Pancreas (tissue), 10 donors: ENCODE measurements at regions not wholly inside any gene's neighbourhood (a gene's known extent, or its start where the extent isn't known, plus 50 kb on each side); places are given as distances from the start of the nearest gene placed in this dataset.

Experiments used
- ATAC-seq, 4 donors: fragments of 200-7000 bp; cut with Tn5 transposase; one replicate each; pipeline versions ENCODE4 v1.8.0 to v1.9.1; 2020; ENCODE audit warnings: mild to moderate bottlenecking in 4 of 4, moderate library complexity in 4 of 4
- DNase-seq, 6 donors: peaks; one replicate each; pipeline ENCODE4 v3.0.0-alpha.2; 2020
- FAIRE-seq: peaks from 2 replicates; lab custom pipeline; 2012; peaks lifted over from hg19 to GRCh38; lab: Jason Lieb, UNC
- H3K27ac ChIP-seq, 4 donors: fragments of 200-600 bp; sonication (generic); 1 replicate in 3 of 4; 2 replicates in 1 of 4; pipeline versions ENCODE4 v1.5.0 to v1.8.0; 2020
- H3K27me3 ChIP-seq, 4 donors: fragments of 200-600 bp; one replicate each; pipeline ENCODE4 v1.8.0; 2021
- H3K36me3 ChIP-seq, 3 donors: fragments of 200-600 bp; sonication (generic) in 1 of 3; one replicate each; pipeline versions ENCODE4 v1.5.0 to v1.8.0; 2020 to 2021
- H3K4me1 ChIP-seq, 3 donors: fragments of 200-600 bp; one replicate each; pipeline ENCODE4 v1.8.0; 2021
- H3K4me3 ChIP-seq, 4 donors: fragments of 200-600 bp; sonication (generic) in 2 of 4; one replicate each; pipeline versions ENCODE4 v1.5.0 to v1.8.0; 2020 to 2021
- H3K9me3 ChIP-seq, 4 donors: fragments of 200-600 bp; one replicate each; pipeline ENCODE4 v1.8.0; 2021
- WGBS, 2 donors: extraction: QIAGEN DNeasy Blood & Tissue Kit; methylation state at CpG; one replicate each; pipeline ENCODE4 v1.1.7; 2013; 5-methylcytosine and 5-hydroxymethylcytosine counted together
- intact Hi-C, 3 donors: fragments of 100-400 bp; cut with DNase I; formaldehyde crosslinking; loops; one replicate each; pipeline versions ENCODE4 v1.11.1 to v1.14.2; 2022
- TF ChIP-seq, protein P1 (sequence below), 4 donors: fragments of 200-600 bp; sonication (generic) in 3 of 4; IDR thresholded peaks; one replicate each; pipeline versions ENCODE4 v1.5.0 to v1.8.0; 2021; ENCODE audit warnings: antibody characterized with exemption in 4 of 4
- donor health status: healthy with polysubstance abuse.
- donor health status: DM: no; HTN: no; CAD: no; lungs with moderate emphysema.
- donor health status: DM: no; HTN: no; CAD: no.
- donor health status: control.
- donor health status: control.
- donor health status: Bipolar disorder and iron deficiency.
- donor health status: DM: yes; HTN: yes; CAD: no.
- donor health status: DM: no; HTN: no; CAD: no.
- donor health status: DM: no; HTN: no; CAD: no.
- donor health status: DM: yes; HTN: yes; CAD: no.

DNA sequence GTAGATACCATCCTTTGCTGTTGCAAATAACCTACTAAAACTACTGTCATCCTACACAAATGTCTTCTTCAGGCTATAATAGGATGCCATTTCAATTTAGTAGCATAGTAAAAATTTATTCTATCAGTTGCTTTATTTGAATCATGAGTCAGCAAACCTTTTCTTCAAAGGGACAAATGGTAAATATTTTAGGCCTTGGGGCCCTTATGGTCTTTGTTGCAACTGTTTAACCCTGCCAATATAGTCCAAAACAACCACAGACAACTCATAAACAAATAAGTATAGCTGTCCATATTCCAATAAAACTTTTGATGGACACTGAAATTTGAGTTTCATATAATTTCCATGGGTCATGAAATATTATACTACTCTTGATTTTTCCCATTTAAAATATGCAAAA is 54.0 kb upstream of the CCBE1 start:
- Histone ChIP-seq H3K9me3 (no peaks in the 10 kb centered on the region), H3K36me3 (no peaks in the 10 kb centered on the region), H3K27ac (no peak overlapping the region), H3K4me1 (no peaks in the 10 kb centered on the region), H3K4me3 (no peak overlapping the region), H3K27me3 (no peaks in the 10 kb centered on the region)
- no peak for DNase-seq
- TF ChIP-seq, protein P1, sequence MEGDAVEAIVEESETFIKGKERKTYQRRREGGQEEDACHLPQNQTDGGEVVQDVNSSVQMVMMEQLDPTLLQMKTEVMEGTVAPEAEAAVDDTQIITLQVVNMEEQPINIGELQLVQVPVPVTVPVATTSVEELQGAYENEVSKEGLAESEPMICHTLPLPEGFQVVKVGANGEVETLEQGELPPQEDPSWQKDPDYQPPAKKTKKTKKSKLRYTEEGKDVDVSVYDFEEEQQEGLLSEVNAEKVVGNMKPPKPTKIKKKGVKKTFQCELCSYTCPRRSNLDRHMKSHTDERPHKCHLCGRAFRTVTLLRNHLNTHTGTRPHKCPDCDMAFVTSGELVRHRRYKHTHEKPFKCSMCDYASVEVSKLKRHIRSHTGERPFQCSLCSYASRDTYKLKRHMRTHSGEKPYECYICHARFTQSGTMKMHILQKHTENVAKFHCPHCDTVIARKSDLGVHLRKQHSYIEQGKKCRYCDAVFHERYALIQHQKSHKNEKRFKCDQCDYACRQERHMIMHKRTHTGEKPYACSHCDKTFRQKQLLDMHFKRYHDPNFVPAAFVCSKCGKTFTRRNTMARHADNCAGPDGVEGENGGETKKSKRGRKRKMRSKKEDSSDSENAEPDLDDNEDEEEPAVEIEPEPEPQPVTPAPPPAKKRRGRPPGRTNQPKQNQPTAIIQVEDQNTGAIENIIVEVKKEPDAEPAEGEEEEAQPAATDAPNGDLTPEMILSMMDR (IDR thresholded peaks at IDR 0.05): no peak
- no peak for FAIRE-seq
- ATAC-seq: no peak
- intact Hi-C loops: no loop called here

DNA sequence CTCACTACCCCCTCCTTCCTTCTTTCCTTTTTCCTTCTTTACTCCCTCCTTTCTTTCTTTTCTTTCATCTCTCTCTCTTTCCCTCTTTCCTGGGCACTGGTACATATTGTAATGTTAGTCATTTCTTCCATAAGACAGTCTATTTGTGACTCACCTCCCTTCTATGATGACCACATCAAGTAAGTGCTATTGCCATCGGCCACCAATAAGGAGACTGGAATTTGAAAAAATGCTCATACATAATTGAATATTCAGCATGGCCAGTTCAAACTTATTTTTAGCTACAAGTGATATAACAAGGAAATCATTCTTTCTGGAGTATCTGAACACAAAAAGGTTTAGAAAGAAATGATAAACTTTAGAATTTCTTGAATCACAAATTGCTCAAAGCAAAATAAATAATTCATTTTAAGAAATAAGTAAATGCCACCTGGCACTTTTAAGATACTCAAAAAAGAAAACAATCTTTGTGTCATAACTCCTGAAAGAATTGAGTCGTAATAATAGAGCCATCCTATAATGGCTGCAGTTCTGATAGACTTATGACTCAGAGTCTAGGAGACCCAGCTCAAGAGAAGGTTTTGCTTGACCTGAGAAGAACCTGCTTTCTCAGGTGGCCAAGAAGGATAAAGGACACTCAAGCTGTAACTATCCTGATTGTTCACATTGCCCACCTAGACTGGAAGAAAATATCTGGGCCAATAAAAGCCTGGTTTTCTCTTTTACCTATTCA is 51.6 kb upstream of the CCBE1 start:
- DNase-seq: no peak
- no peak overlapping the region for H3K4me3 ChIP-seq
- intact Hi-C loops: no loop called here
- TF ChIP-seq, protein P1 (IDR thresholded peaks at IDR 0.05): no peak
- 55 to 68% methylated on average over 2 of the region's 2 CpGs for WGBS, 2 donors
- H3K9me3 ChIP-seq: no peaks in the 10 kb centered on the region
- no peaks in the 10 kb centered on the region for H3K4me1 ChIP-seq
- no peaks in the 10 kb centered on the region for H3K36me3 ChIP-seq
- H3K27me3 ChIP-seq: no peaks in the 10 kb centered on the region
- H3K27ac ChIP-seq: no peak overlapping the region
- ATAC-seq: no peak
- FAIRE-seq: no peak
